Keratinocyte (primary cell): ENCODE measurements at regions not wholly inside any gene's neighbourhood (a gene's known extent, or its start where the extent isn't known, plus 50 kb on each side); places are given as distances from the start of the nearest gene placed in this dataset.

Source experiments
- CTCF ChIP-seq, 3 experiments: IDR thresholded peaks in 1 of 3; conservative IDR thresholded peaks in 1 of 3; optimal IDR thresholded peaks in 1 of 3; 2 replicates in 2 of 3; 3 replicates in 1 of 3; pipeline versions ENCODE3 to v1.5.1; 2011; ENCODE audit warnings: low read length in 3 of 3, mild to moderate bottlenecking in 3 of 3, moderate library complexity in 2 of 3, control low read depth in 1 of 3, inconsistent platforms in 1 of 3; ENCODE audit not compliant: insufficient read depth in 2 of 3; ENCODE audit errors: extremely low read depth in 1 of 3
- EZH2 ChIP-seq: IDR thresholded peaks from one replicate; pipeline ENCODE4 v1.6.1; 2012; ENCODE audit warnings: inconsistent platforms, mild to moderate bottlenecking, low read length, moderate library complexity

- no peak for TF ChIP-seq CTCF (optimal IDR thresholded peaks at IDR 0.05 in 1 of 3, IDR thresholded peaks at IDR 0.05 in 1 of 3, conservative IDR thresholded peaks at IDR 0.05 in 1 of 3; ENCODE audit: extremely low read depth in 1 of 3, insufficient read depth in 2 of 3, low read length in 3 of 3)
- TF ChIP-seq EZH2 = no peak
Observed at GRCh38 chr6:74932232-74932888, 273.5 kb downstream of the COL12A1 start.
